Adrenal gland (tissue), 5 donors: ENCODE measurements at regions not wholly inside any gene's neighbourhood (a gene's known extent, or its start where the extent isn't known, plus 50 kb on each side); places are given as distances from the start of the nearest gene placed in this dataset.

ENCODE experiments used
- CTCF ChIP-seq, 6 experiments: fragments of 450-650 bp in 4 of 6; fragments of 200-600 bp in 2 of 6; sonication (generic) in 1 of 6; IDR thresholded peaks; 1 replicate in 5 of 6; 2 replicates in 1 of 6; pipeline versions ENCODE4 v1.5.1 to v1.8.0; 2016 to 2021; ENCODE audit warnings: antibody characterized with exemption in 6 of 6, mild to moderate bottlenecking in 2 of 6, moderate library complexity in 1 of 6
- POLR2A ChIP-seq, 2 donors: fragments of 450-650 bp; IDR thresholded peaks; one replicate each; pipeline ENCODE4 v1.6.1; 2017; ENCODE audit warnings: antibody characterized with exemption in 2 of 2, mild to moderate bottlenecking in 2 of 2, moderate library complexity in 1 of 2
- donor health status: DM: no; HTN: no; CAD: no.

- TF ChIP-seq CTCF (IDR thresholded peaks at IDR 0.05) (no peak), POLR2A (IDR thresholded peaks at IDR 0.05) (no peak)
These were observed 133.8 kb downstream of the SPRY1 start for GRCh38 chr4:123530357-123530756.
